H1 (cell line): ENCODE measurements at regions not wholly inside any gene's neighbourhood (a gene's known extent, or its start where the extent isn't known, plus 50 kb on each side); places are given as distances from the start of the nearest gene placed in this dataset.

ENCODE experiments used
- CREB1 ChIP-seq: IDR thresholded peaks from 2 replicates; pipeline ENCODE4 v1.6.1; 2012; ENCODE audit warnings: inconsistent platforms
- EZH2 ChIP-seq: fragments of 200-600 bp; sonication (generic); IDR thresholded peaks from 2 replicates; pipeline ENCODE4 v1.7.1; 2012; ENCODE audit warnings: low read depth, mild to moderate bottlenecking, moderate library complexity, low read length, inconsistent platforms; ENCODE audit not compliant: severe bottlenecking
- JUND ChIP-seq: IDR thresholded peaks from 2 replicates; pipeline ENCODE4 v1.6.1; 2011; ENCODE audit warnings: mild to moderate bottlenecking, improper control_type of control experiment, low read length
- MAFK ChIP-seq: IDR thresholded peaks from 2 replicates; pipeline ENCODE4 v1.6.1; 2012; ENCODE audit warnings: low read depth, mild to moderate bottlenecking, improper control_type of control experiment, low read length
- POLR2A ChIP-seq, 2 experiments: IDR thresholded peaks; 1 replicate in 1 of 2; 2 replicates in 1 of 2; pipeline ENCODE4 v1.6.1; 2011; ENCODE audit warnings: low read depth in 2 of 2, low read length in 2 of 2, mild to moderate bottlenecking in 2 of 2; ENCODE audit errors: control extremely low read depth in 1 of 2
- POLR2AphosphoS5 ChIP-seq: IDR thresholded peaks from 2 replicates; pipeline ENCODE4 v1.6.1; 2011; ENCODE audit warnings: low read depth, low read length
- RAD21 ChIP-seq, 2 experiments: IDR thresholded peaks in 1 of 2; conservative IDR thresholded peaks in 1 of 2; 2 replicates each; pipeline ENCODE4 v1.6.1; 2011; ENCODE audit warnings: low read depth in 2 of 2, low read length in 2 of 2, improper control_type of control experiment in 1 of 2, inconsistent platforms in 1 of 2, mild to moderate bottlenecking in 1 of 2, moderate library complexity in 1 of 2
- SP2 ChIP-seq: IDR thresholded peaks from 2 replicates; pipeline ENCODE4 v1.6.1; 2012; ENCODE audit warnings: mild to moderate bottlenecking, low read length, inconsistent platforms
- ZNF274 ChIP-seq: IDR thresholded peaks from 2 replicates; pipeline ENCODE4 v1.7.0; 2012; ENCODE audit warnings: low read length, borderline replicate concordance; ENCODE audit errors: extremely low read depth
- TF ChIP-seq, protein P1 (sequence below), 3 experiments: IDR thresholded peaks; 1 replicate in 2 of 3; 2 replicates in 1 of 3; pipeline versions ENCODE4 v1.5.1 to v1.6.1; 2011; ENCODE audit warnings: low read length in 3 of 3, mild to moderate bottlenecking in 3 of 3, inconsistent platforms in 2 of 3, low read depth in 1 of 3, moderate library complexity in 1 of 3; ENCODE audit not compliant: insufficient read depth in 1 of 3; ENCODE audit errors: control extremely low read depth in 1 of 3
- TF ChIP-seq, protein P2 (sequence below): IDR thresholded peaks from 2 replicates; pipeline ENCODE4 v1.6.1; 2012; ENCODE audit warnings: inconsistent platforms

DNA sequence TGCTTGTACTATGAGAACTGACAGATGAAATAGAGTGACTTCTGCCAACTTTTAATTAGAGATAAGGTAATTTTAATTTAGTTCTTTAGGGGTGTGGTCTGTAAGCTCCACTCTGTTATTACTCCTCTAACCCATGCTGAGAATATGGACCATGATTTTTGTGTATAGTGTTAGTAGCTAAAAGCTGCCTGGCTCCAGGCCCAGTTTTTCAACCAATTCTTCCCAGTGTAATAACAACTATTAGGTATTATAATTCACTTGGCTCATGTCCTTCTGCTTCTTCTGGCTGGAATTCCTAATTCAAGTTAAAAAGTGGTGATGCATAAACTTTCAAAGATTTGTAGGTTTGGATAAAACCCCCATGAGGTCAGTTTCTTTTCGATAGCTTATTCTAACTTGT is 216.3 kb downstream of the ISL1 start:
- TF ChIP-seq, protein P1, sequence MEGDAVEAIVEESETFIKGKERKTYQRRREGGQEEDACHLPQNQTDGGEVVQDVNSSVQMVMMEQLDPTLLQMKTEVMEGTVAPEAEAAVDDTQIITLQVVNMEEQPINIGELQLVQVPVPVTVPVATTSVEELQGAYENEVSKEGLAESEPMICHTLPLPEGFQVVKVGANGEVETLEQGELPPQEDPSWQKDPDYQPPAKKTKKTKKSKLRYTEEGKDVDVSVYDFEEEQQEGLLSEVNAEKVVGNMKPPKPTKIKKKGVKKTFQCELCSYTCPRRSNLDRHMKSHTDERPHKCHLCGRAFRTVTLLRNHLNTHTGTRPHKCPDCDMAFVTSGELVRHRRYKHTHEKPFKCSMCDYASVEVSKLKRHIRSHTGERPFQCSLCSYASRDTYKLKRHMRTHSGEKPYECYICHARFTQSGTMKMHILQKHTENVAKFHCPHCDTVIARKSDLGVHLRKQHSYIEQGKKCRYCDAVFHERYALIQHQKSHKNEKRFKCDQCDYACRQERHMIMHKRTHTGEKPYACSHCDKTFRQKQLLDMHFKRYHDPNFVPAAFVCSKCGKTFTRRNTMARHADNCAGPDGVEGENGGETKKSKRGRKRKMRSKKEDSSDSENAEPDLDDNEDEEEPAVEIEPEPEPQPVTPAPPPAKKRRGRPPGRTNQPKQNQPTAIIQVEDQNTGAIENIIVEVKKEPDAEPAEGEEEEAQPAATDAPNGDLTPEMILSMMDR (IDR thresholded peaks at IDR 0.05; ENCODE audit: control extremely low read depth in 1 of 3, insufficient read depth in 1 of 3, low read depth in 1 of 3, low read length in 3 of 3): no peak
- TF ChIP-seq CREB1 (no peak), RAD21 (IDR thresholded peaks at IDR 0.05 in 1 of 2, conservative IDR thresholded peaks at IDR 0.05 in 1 of 2; ENCODE audit: low read depth in 2 of 2, low read length in 2 of 2) (no peak), SP2 (no peak), EZH2 (no peak), JUND (no peak), ZNF274 (no peak), POLR2A (IDR thresholded peaks at IDR 0.05; ENCODE audit: control extremely low read depth in 1 of 2, low read depth in 2 of 2, low read length in 2 of 2) (no peak), POLR2AphosphoS5 (no peak), MAFK (no peak)
- TF ChIP-seq, protein P2, sequence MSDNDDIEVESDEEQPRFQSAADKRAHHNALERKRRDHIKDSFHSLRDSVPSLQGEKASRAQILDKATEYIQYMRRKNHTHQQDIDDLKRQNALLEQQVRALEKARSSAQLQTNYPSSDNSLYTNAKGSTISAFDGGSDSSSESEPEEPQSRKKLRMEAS: no peak
